ENCODE measurements at regions not wholly inside any gene's neighbourhood (a gene's known extent, or its start where the extent isn't known, plus 50 kb on each side); places are given as distances from the start of the nearest gene placed in this dataset.

DNA sequence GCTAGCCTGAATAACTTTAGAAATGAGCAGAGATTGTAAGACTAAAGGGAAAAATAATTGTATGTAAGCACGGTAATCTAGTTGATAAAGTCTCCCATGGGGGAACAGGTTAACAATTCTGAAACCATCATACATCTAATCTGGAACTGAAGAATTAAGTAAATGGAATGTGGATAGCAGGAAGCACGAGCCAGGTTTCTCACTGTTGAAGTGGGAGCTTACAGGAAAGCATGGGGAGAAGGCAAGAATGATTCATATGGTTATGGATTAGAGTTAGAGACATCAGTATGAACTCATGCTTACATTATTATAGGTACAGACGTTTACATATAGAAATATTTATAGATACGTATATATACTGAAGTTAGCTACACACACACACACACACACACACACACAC lies 83.0 kb downstream of the LEPR start:
- no peak overlapping the region for H3K4me3 ChIP-seq (ENCODE audit: insufficient read depth, low read depth, low read length)
- H3K27ac ChIP-seq (ENCODE audit: low read depth, low read length), result no peak overlapping the region
- FAIRE-seq (no peak), DNase-seq (ENCODE audit: low read depth) (no peak)
- H3K9ac ChIP-seq (ENCODE audit: low read length), result no peak overlapping the region
- no peaks in the 10 kb centered on the region for H3K9me3 ChIP-seq (ENCODE audit: insufficient read depth, low read depth, low read length)
- Mint-ChIP-seq H3K4me1 (ENCODE audit: low read depth, unreplicated experiment) (peaks cover 4% of the 10 kb centered on the region), H3K27ac (ENCODE audit: unreplicated experiment) (no peak overlapping the region), H3K9me3 (ENCODE audit: unreplicated experiment) (no peaks in the 10 kb centered on the region), H3K27me3 (ENCODE audit: low read depth, unreplicated experiment) (no peaks in the 10 kb centered on the region), H3K36me3 (ENCODE audit: low read depth, unreplicated experiment) (no peaks in the 10 kb centered on the region), H3K4me3 (ENCODE audit: unreplicated experiment) (no peak overlapping the region)
- no peaks in the 10 kb centered on the region for H4K20me1 ChIP-seq (ENCODE audit: insufficient read depth, low read length)
- no peaks in the 10 kb centered on the region for H3K79me2 ChIP-seq (ENCODE audit: insufficient read depth, low read length)
- no peak overlapping the region for H2AFZ ChIP-seq (ENCODE audit: low read depth, low read length)
- no peak overlapping the region for H3K4me2 ChIP-seq (ENCODE audit: low read length)
- no peaks in the 10 kb centered on the region for H3K36me3 ChIP-seq (ENCODE audit: insufficient read depth, low read length)
- TF ChIP-seq EZH2 (IDR thresholded peaks at IDR 0.05; ENCODE audit: insufficient read depth, low read length), result no peak
- TF ChIP-seq, protein P1, sequence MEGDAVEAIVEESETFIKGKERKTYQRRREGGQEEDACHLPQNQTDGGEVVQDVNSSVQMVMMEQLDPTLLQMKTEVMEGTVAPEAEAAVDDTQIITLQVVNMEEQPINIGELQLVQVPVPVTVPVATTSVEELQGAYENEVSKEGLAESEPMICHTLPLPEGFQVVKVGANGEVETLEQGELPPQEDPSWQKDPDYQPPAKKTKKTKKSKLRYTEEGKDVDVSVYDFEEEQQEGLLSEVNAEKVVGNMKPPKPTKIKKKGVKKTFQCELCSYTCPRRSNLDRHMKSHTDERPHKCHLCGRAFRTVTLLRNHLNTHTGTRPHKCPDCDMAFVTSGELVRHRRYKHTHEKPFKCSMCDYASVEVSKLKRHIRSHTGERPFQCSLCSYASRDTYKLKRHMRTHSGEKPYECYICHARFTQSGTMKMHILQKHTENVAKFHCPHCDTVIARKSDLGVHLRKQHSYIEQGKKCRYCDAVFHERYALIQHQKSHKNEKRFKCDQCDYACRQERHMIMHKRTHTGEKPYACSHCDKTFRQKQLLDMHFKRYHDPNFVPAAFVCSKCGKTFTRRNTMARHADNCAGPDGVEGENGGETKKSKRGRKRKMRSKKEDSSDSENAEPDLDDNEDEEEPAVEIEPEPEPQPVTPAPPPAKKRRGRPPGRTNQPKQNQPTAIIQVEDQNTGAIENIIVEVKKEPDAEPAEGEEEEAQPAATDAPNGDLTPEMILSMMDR (IDR thresholded peaks at IDR 0.05; ENCODE audit: insufficient read depth, low read depth, low read length), result no peak
- no peaks in the 10 kb centered on the region for H3K27me3 ChIP-seq (ENCODE audit: insufficient read depth, low read length)
- no peaks in the 10 kb centered on the region for H3K4me1 ChIP-seq (ENCODE audit: insufficient read depth, low read length)

DNA sequence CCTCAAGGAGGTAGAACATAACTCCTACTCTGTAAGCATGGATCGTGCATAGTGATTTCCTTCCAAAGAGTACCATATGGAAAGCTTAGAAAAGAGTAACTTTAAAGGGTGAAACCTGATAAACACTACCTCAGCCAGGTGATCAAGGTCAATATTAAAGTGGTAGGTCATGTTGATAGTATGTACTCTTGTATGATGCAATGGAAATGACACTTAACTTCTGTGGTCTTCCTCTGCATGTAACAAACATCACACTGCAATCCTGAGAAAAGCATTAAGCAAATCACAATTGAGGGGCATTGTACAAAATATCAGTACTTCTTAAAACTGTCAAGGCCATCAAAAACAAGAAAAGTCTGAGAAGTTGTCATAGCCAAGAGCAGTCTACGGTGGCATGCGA lies 83.8 kb downstream of the LEPR start:
- FAIRE-seq, result peak; percentile 13

More for the DNA sequence above, 83.8 kb downstream of the LEPR start:
- H3K27ac Mint-ChIP-seq (ENCODE audit: unreplicated experiment), result no peak overlapping the region
- Histone ChIP-seq H3K9me3 (ENCODE audit: insufficient read depth, low read depth, low read length) (no peaks in the 10 kb centered on the region), H2AFZ (ENCODE audit: low read depth, low read length) (no peak overlapping the region), H3K27me3 (ENCODE audit: insufficient read depth, low read length) (no peaks in the 10 kb centered on the region), H3K36me3 (ENCODE audit: insufficient read depth, low read length) (no peaks in the 10 kb centered on the region), H4K20me1 (ENCODE audit: insufficient read depth, low read length) (no peaks in the 10 kb centered on the region), H3K79me2 (ENCODE audit: insufficient read depth, low read length) (no peaks in the 10 kb centered on the region), H3K9ac (ENCODE audit: low read length) (no peak overlapping the region), H3K4me2 (ENCODE audit: low read length) (no peak overlapping the region), H3K27ac (ENCODE audit: low read depth, low read length) (no peak overlapping the region), H3K4me1 (ENCODE audit: insufficient read depth, low read length) (no peaks in the 10 kb centered on the region), H3K4me3 (ENCODE audit: insufficient read depth, low read depth, low read length) (no peak overlapping the region)
- DNase-seq (ENCODE audit: low read depth), result no peak
- H3K4me1 Mint-ChIP-seq (ENCODE audit: low read depth, unreplicated experiment), result peaks cover 7% of the 10 kb centered on the region
- no peak for TF ChIP-seq EZH2 (IDR thresholded peaks at IDR 0.05; ENCODE audit: insufficient read depth, low read length)
- TF ChIP-seq, protein P1 (IDR thresholded peaks at IDR 0.05; ENCODE audit: insufficient read depth, low read depth, low read length), result no peak
- H3K4me3 Mint-ChIP-seq (ENCODE audit: unreplicated experiment), result no peak overlapping the region
- no peaks in the 10 kb centered on the region for H3K9me3 Mint-ChIP-seq (ENCODE audit: unreplicated experiment)
- H3K36me3 Mint-ChIP-seq (ENCODE audit: low read depth, unreplicated experiment), result no peaks in the 10 kb centered on the region
- no peaks in the 10 kb centered on the region for H3K27me3 Mint-ChIP-seq (ENCODE audit: low read depth, unreplicated experiment)

Data from astrocyte (in vitro differentiated cells and primary cell).